VCaP (cell line): ENCODE measurements at regions not wholly inside any gene's neighbourhood (a gene's known extent, or its start where the extent isn't known, plus 50 kb on each side); places are given as distances from the start of the nearest gene placed in this dataset.

ENCODE experiments used
- H3K27ac ChIP-seq: fragments of 450-650 bp; 2 replicates; pipeline ENCODE4 v1.5.1; 2017
- TF ChIP-seq, protein P1 (sequence below): fragments of 450-650 bp; conservative IDR thresholded peaks from 2 replicates; pipeline ENCODE4 v1.5.1; 2017; ENCODE audit warnings: mild to moderate bottlenecking, moderate library complexity

DNA sequence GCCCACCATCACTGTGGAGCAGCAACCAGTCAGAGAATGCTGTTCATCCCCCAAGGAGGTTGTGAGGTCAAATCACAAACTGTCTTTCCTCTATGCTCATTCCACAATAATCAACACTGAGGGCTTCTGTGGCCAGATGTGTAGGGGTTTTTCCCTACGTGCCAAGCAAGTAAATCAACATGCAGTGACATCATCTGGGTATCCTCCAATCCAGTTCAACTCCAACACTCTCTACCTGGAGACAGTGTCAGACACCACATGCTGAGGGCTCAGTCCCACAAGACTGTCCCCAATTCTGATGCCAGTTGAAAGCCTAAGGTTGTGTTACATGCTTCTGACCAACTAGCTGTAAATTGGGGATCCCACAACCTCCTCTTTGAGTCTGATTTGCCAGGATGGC, 57.3 kb upstream of the DMRT1 start:
- no peak overlapping the region for H3K27ac ChIP-seq
- TF ChIP-seq, protein P1, sequence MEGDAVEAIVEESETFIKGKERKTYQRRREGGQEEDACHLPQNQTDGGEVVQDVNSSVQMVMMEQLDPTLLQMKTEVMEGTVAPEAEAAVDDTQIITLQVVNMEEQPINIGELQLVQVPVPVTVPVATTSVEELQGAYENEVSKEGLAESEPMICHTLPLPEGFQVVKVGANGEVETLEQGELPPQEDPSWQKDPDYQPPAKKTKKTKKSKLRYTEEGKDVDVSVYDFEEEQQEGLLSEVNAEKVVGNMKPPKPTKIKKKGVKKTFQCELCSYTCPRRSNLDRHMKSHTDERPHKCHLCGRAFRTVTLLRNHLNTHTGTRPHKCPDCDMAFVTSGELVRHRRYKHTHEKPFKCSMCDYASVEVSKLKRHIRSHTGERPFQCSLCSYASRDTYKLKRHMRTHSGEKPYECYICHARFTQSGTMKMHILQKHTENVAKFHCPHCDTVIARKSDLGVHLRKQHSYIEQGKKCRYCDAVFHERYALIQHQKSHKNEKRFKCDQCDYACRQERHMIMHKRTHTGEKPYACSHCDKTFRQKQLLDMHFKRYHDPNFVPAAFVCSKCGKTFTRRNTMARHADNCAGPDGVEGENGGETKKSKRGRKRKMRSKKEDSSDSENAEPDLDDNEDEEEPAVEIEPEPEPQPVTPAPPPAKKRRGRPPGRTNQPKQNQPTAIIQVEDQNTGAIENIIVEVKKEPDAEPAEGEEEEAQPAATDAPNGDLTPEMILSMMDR = no peak

DNA sequence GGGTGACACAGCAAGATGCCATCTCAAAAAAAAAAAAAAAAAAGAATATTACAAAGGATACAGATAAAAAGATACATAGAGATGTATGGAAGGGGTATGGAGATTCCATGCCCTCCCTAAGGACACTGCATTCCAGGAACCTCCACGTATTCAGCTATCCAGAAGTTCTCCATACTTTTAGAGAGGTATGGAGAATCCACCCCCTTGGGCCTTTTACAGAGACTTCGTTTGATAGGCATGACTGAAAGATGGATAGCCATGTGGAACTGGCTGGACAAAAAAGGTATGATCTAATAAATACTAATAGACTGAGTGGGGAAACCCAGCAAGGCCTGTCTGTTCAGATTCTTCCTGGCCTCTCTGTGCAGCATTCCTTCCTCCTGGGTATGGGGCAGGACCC, 56.6 kb upstream of the DMRT1 start:
- TF ChIP-seq, protein P1 = no peak

DNA sequence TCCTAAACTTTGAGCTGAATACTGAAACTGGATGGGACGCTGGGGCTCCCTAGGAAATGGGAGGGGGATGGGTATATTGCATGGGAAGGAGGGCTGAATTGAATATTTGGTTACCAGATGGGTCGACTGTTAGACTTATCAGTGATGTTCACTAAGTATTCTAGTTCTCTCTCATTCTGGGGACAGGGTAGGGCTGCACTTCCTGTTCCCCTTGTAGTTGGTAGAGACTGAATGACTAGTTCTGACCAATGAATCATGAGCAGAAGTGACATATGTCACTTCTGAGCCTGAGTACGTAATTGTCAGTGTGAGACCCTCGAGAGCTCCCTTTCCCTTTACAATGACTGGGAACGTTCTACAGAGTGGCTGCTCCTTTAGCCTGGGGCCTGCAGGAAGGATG, 55.5 kb upstream of the DMRT1 start:
- TF ChIP-seq, protein P1 = no peak
- H3K27ac ChIP-seq = no peak overlapping the region

More for the DNA sequence above, 56.6 kb upstream of the DMRT1 start:
- H3K27ac ChIP-seq = no peak overlapping the region

DNA sequence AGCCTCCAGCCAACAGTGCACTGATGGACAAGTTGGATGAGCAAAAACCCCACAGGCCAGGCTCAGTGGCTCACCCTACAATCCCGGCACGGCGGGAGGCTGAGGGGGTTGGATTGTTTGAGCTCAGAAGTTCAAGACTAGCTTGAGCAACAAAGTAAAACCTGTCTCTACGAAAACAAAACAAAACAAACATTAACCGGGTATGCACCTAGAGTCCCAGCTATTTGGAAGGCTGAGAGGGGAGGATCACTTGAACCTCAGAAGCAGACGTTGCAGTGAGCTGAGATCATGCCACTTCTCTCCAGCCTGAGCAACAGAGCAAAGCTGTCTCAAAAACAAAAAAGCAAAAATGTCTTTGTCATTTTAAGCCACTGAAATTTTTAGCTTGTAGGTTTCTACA, 55.1 kb upstream of the DMRT1 start:
- TF ChIP-seq, protein P1 = no peak
- H3K27ac ChIP-seq = no peak overlapping the region

DNA sequence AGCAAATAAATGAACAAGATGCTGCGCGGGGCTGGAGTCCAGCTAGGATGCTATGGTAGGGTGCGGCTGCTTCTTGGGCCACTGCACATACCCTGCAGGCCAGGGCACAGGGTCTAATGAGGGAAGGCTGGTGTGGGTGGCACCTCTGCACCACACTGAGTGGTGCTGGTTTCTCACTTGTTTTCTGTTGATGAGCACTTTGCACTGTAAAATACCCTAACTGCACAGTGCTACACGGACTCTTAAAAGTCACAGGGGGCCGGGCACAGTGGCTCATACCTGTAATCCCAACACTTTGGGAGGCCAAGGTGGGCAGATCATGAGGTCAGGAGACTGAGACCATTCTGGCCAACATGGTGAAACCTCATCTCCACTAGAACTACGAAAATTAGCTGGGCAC, 52.7 kb upstream of the DMRT1 start:
- TF ChIP-seq, protein P1 = no peak
- no peak overlapping the region for H3K27ac ChIP-seq
